GM13976 (cell line): ENCODE measurements at regions not wholly inside any gene's neighbourhood (a gene's known extent, or its start where the extent isn't known, plus 50 kb on each side); places are given as distances from the start of the nearest gene placed in this dataset.
A peak's percentile ranks its signal among the peaks of the same experiment; 100 is the strongest.
"Not testable (repeated sequence)": the region's sequence is repeated elsewhere in the genome, so short reads cannot be mapped to it uniquely, and the experiment has no call there.

ENCODE experiments used
- DNase-seq: peaks from one replicate; pipeline ENCODE4 v3.0.0; 2012; ENCODE audit warnings: low spot score
- CTCF ChIP-seq: IDR thresholded peaks from 2 replicates; pipeline ENCODE4 v1.5.1; 2012; ENCODE audit warnings: borderline replicate concordance, mild to moderate bottlenecking; ENCODE audit not compliant: insufficient read depth; ENCODE audit errors: extremely low read depth, missing control alignments, control extremely low read depth
- in situ Hi-C: fragments of 300-500 bp; cut with MboI; formaldehyde crosslinking; loops from one replicate; pipeline ENCODE4 v1.12.0; 2022; ENCODE audit warnings: low sequenced_read_pairs, mixed read lengths, inconsistent platforms; ENCODE audit not compliant: unreplicated experiment

- no peak for TF ChIP-seq CTCF
- peak; percentile 31 for DNase-seq
- in situ Hi-C loops: no loop called here
Measured at GRCh38 chr9:30075451-30076199, 2308.8 kb upstream of the ACO1 start.

- in situ Hi-C loops: no loop called here
- TF ChIP-seq CTCF: no peak
- DNase-seq: no peak
Measured at GRCh38 chr9:30078195-30078594, 2306.2 kb upstream of the ACO1 start.

- DNase-seq: no peak
- in situ Hi-C loops: no loop called here
- no peak for TF ChIP-seq CTCF
Measured at GRCh38 chr9:30089428-30089827, 2295.0 kb upstream of the ACO1 start.

GRCh38 chr9:30103647-30104394, 2280.6 kb upstream of the ACO1 start:
- DNase-seq: no peak
- in situ Hi-C loops: no loop called here
- no peak for TF ChIP-seq CTCF

GRCh38 chr9:30107134-30107533, 2277.3 kb upstream of the ACO1 start:
- DNase-seq, in situ Hi-C loops: not testable (repeated sequence)

- no peak for TF ChIP-seq CTCF
- no peak for DNase-seq
- in situ Hi-C loops: no loop called here
Measured at GRCh38 chr9:30116673-30117217, 2267.7 kb upstream of the ACO1 start.

GRCh38 chr9:30120666-30121065, 2263.8 kb upstream of the ACO1 start:
- in situ Hi-C loops: no loop called here
- no peak for DNase-seq
- no peak for TF ChIP-seq CTCF
